ENCODE measurements at regions not wholly inside any gene's neighbourhood (a gene's known extent, or its start where the extent isn't known, plus 50 kb on each side); places are given as distances from the start of the nearest gene placed in this dataset.

GRCh38 chr19:30070968-30071632 is 129.1 kb downstream of the URI1 start:
- Histone ChIP-seq H3K23me2 (ENCODE audit: low read depth, low read length) (peaks cover 14% of the 10 kb centered on the region; the same call in 1 of the 2 replicates), H3K23ac (ENCODE audit: insufficient read length) (no peak overlapping the region), H3K79me2 (ENCODE audit: control insufficient read depth in 1 of 2, insufficient read depth in 2 of 2, low read length in 2 of 2) (no peaks in the 10 kb centered on the region), H4K8ac (ENCODE audit: extremely low read depth, insufficient read depth, low read length) (0 out of 2 replicates have a peak overlapping the region, but pooled peaks have one; percentile 75), H3K18ac (ENCODE audit: extremely low read depth, low read length) (no peak overlapping the region), H4K20me1 (replicated peaks in 1 of 2; ENCODE audit: control insufficient read depth in 1 of 2, insufficient read depth in 2 of 2, low read length in 2 of 2) (peaks cover 0 to 3% of the 10 kb centered on the region in 2 experiments), H3K27me3 (replicated peaks in 1 of 4; ENCODE audit: control insufficient read depth in 3 of 4, extremely low read depth in 1 of 4, insufficient read depth in 3 of 4, low read length in 3 of 4) (no peaks in the 10 kb centered on the region), H2BK15ac (ENCODE audit: low read length) (no peak overlapping the region), H3K56ac (replicated peaks; ENCODE audit: insufficient read length, low read depth, low read length) (no peak overlapping the region), H2BK120ac (replicated peaks; ENCODE audit: low read depth, low read length) (no peak overlapping the region), H2AFZ (ENCODE audit: low read length) (no peak overlapping the region), H3K9me3 (ENCODE audit: insufficient read depth in 2 of 2, low read depth in 1 of 2, low read length in 1 of 2) (no peaks in the 10 kb centered on the region), H3K4ac (replicated peaks; ENCODE audit: insufficient read length, low read depth, low read length) (no peak overlapping the region), H3K4me2 (ENCODE audit: insufficient read depth in 1 of 2, low read depth in 2 of 2, low read length in 2 of 2) (no peak overlapping the region), H3K9ac (replicated peaks in 1 of 4; ENCODE audit: extremely low read depth in 1 of 4, low read depth in 3 of 4, low read length in 3 of 4) (no peak overlapping the region), H3K27ac (ENCODE audit: low read depth, low read length) (no peak overlapping the region), H2BK20ac (ENCODE audit: low read length) (no peak overlapping the region), H4K91ac (replicated peaks; ENCODE audit: insufficient read length, low read length) (no peak overlapping the region), H3K14ac (ENCODE audit: insufficient read length) (no peak overlapping the region), H2BK12ac (ENCODE audit: low read depth, low read length) (no peak overlapping the region), H3K4me3 (ENCODE audit: extremely low read depth in 1 of 4, insufficient read depth in 2 of 4, low read depth in 3 of 4, low read length in 4 of 4) (no peak overlapping the region), H2AK5ac (ENCODE audit: low read depth, low read length) (no peak overlapping the region), H3K36me3 (ENCODE audit: control insufficient read depth in 2 of 4, insufficient read depth in 4 of 4, low read length in 3 of 4) (no peaks in the 10 kb centered on the region), H3K79me1 (ENCODE audit: low read depth, low read length) (no peaks in the 10 kb centered on the region), H4K5ac (ENCODE audit: insufficient read length, low read depth, low read length) (no peak overlapping the region), H2BK5ac (ENCODE audit: low read depth, low read length) (no peak overlapping the region), H3K4me1 (replicated peaks in 1 of 4; ENCODE audit: control insufficient read depth in 3 of 4, insufficient read depth in 4 of 4, low read length in 3 of 4) (peaks cover 0 to 2% (median 0%) of the 10 kb centered on the region in 4 experiments; a peak in 1 of 7 replicates)
- no peak for DNase-seq (ENCODE audit: low read depth in 1 of 2, low spot score in 2 of 2)
- ChIA-PET POLR2A (ENCODE audit: partially characterized antibody) (interaction anchor here (1.1 kb wide), 1 partner anchor 10 kb away, joined by 3 read pairs; no protein-coding TSS in a partner anchor), CTCF (ENCODE audit: partially characterized antibody) (interaction anchor here (1.4 to 2.3 kb wide), 2 partner anchors 10 to 23 kb away, joined by 3 to 7 read pairs; no protein-coding TSS in a partner anchor)
- no peak for FAIRE-seq
- 92% methylated on average over 26 of the region's 26 CpGs; no CpG with 5 or more reads in 1 of the 2 experiments for WGBS, 2 experiments (ENCODE audit: extremely low coverage in 1 of 2, insufficient coverage in 1 of 2, insufficient read length in 1 of 2, insufficient replicate concordance in 2 of 2, low coverage in 1 of 2, low lambda C conversion rate in 2 of 2, missing lambda C conversion rate in 1 of 2)
- no peak for TF ChIP-seq USF2 (IDR thresholded peaks at IDR 0.05; ENCODE audit: low read length)
- TF ChIP-seq ATF3 (IDR thresholded peaks at IDR 0.05; ENCODE audit: insufficient read depth, low read depth, low read length) = no peak
- TF ChIP-seq CEBPB (IDR thresholded peaks at IDR 0.05; ENCODE audit: low read depth, low read length) = no peak
- TF ChIP-seq HDAC6 (IDR thresholded peaks at IDR 0.05; ENCODE audit: low read depth, low read length) = no peak
- TF ChIP-seq CTCF (IDR thresholded peaks at IDR 0.05; ENCODE audit: control extremely low read depth in 1 of 3, insufficient read depth in 1 of 3, low read depth in 1 of 3, low read length in 3 of 3) = no peak
- no peak for TF ChIP-seq RXRA (IDR thresholded peaks at IDR 0.05; ENCODE audit: insufficient read depth, low read depth, low read length)
- no peak for TF ChIP-seq POLR2A (IDR thresholded peaks at IDR 0.05; ENCODE audit: control extremely low read depth in 1 of 2, low read depth in 2 of 2, low read length in 2 of 2)
- no peak for TF ChIP-seq MAFK (IDR thresholded peaks at IDR 0.05; ENCODE audit: low read depth, low read length)
- no peak for TF ChIP-seq SIX5 (IDR thresholded peaks at IDR 0.05; ENCODE audit: low read depth, low read length)

All from H1 (cell line).